ENCODE measurements at regions not wholly inside any gene's neighbourhood (a gene's known extent, or its start where the extent isn't known, plus 50 kb on each side); places are given as distances from the start of the nearest gene placed in this dataset.

GRCh38 chr5:68515514-68515913 lies 300.0 kb downstream of the PIK3R1 start:
- intact Hi-C loops (cut with DNase I; ENCODE audit: low total_unique reads), result no loop called here
- Histone ChIP-seq H3K9me3 (no peaks in the 10 kb centered on the region), H3K27me3 (no peaks in the 10 kb centered on the region), H3K36me3 (no peaks in the 10 kb centered on the region), H3K4me1 (no peaks in the 10 kb centered on the region), H3K4me3 (no peak overlapping the region), H3K27ac (no peak overlapping the region)
- DNase-seq, result no peak
- no peak for TF ChIP-seq CTCF (IDR thresholded peaks at IDR 0.05)

GRCh38 chr5:68518286-68518685 lies 302.7 kb downstream of the PIK3R1 start:
- Histone ChIP-seq H3K9me3 (no peaks in the 10 kb centered on the region), H3K27ac (no peak overlapping the region), H3K4me3 (no peak overlapping the region), H3K36me3 (no peaks in the 10 kb centered on the region), H3K27me3 (no peaks in the 10 kb centered on the region), H3K4me1 (peaks cover 0 to 21% (median 11%) of the 10 kb centered on the region in 4 donors)
- TF ChIP-seq CTCF (IDR thresholded peaks at IDR 0.05), result no peak
- intact Hi-C loops (cut with DNase I; ENCODE audit: low total_unique reads), result no loop called here
- DNase-seq, result no peak

- DNase-seq, result no peak
- intact Hi-C loops (cut with DNase I; ENCODE audit: low total_unique reads), result no loop called here
- Histone ChIP-seq H3K4me1 (peaks cover 0 to 30% (median 11%) of the 10 kb centered on the region in 4 donors), H3K36me3 (no peaks in the 10 kb centered on the region), H3K4me3 (no peak overlapping the region), H3K27ac (no peak overlapping the region), H3K27me3 (no peaks in the 10 kb centered on the region), H3K9me3 (no peaks in the 10 kb centered on the region)
- TF ChIP-seq CTCF (IDR thresholded peaks at IDR 0.05), result no peak
Observed at GRCh38 chr5:68519143-68519542, 303.6 kb downstream of the PIK3R1 start.

- H3K27ac ChIP-seq, result peak overlapping the region in 1 of 2 donors; percentile 60
- no peak for TF ChIP-seq CTCF (IDR thresholded peaks at IDR 0.05)
- H3K9me3 ChIP-seq, result no peaks in the 10 kb centered on the region
- intact Hi-C loops (cut with DNase I; ENCODE audit: low total_unique reads), result no loop called here
- DNase-seq, result no peak
- H3K27me3 ChIP-seq, result no peaks in the 10 kb centered on the region
- H3K36me3 ChIP-seq, result no peaks in the 10 kb centered on the region
- H3K4me1 ChIP-seq, result peaks cover 0 to 31% (median 11%) of the 10 kb centered on the region in 4 donors
- no peak overlapping the region for H3K4me3 ChIP-seq
Observed at GRCh38 chr5:68521776-68522175, 306.2 kb downstream of the PIK3R1 start.

- intact Hi-C loops (cut with DNase I; ENCODE audit: low total_unique reads), result no loop called here
- no peak for DNase-seq
- Histone ChIP-seq H3K36me3 (no peaks in the 10 kb centered on the region), H3K4me3 (no peak overlapping the region), H3K9me3 (no peaks in the 10 kb centered on the region), H3K27ac (peak overlapping the region; percentile 60 to 69), H3K4me1 (peaks cover 0 to 31% (median 11%) of the 10 kb centered on the region in 4 donors), H3K27me3 (no peaks in the 10 kb centered on the region)
- no peak for TF ChIP-seq CTCF (IDR thresholded peaks at IDR 0.05)
Observed at GRCh38 chr5:68522863-68523262, 307.3 kb downstream of the PIK3R1 start.

- intact Hi-C loops (cut with DNase I; ENCODE audit: low total_unique reads), result no loop called here
- Histone ChIP-seq H3K27me3 (no peaks in the 10 kb centered on the region), H3K36me3 (no peaks in the 10 kb centered on the region), H3K4me3 (no peak overlapping the region), H3K27ac (peak overlapping the region; percentile 12 to 20), H3K9me3 (no peaks in the 10 kb centered on the region), H3K4me1 (peaks cover 0 to 32% (median 16%) of the 10 kb centered on the region in 4 donors)
- DNase-seq, result no peak
- TF ChIP-seq CTCF (IDR thresholded peaks at IDR 0.05), result no peak
Observed at GRCh38 chr5:68528821-68529273, 313.3 kb downstream of the PIK3R1 start.
